BE2C (cell line): ENCODE measurements at regions not wholly inside any gene's neighbourhood (a gene's known extent, or its start where the extent isn't known, plus 50 kb on each side); places are given as distances from the start of the nearest gene placed in this dataset.
"Not testable (repeated sequence)": the region's sequence is repeated elsewhere in the genome, so short reads cannot be mapped to it uniquely, and the experiment has no call there.

Experiments
- DNase-seq: peaks from one replicate; pipeline ENCODE4 v3.0.0-alpha.2; 2020
- H3K27me3 ChIP-seq: fragments of 250-450 bp; sonication (Bioruptor Pico); 2 replicates; pipeline ENCODE4 v1.5.1; 2020; ENCODE audit warnings: mild to moderate bottlenecking
- H3K36me3 ChIP-seq: fragments of 250-450 bp; sonication (Bioruptor Pico); 2 replicates; pipeline ENCODE4 v1.5.1; 2020; ENCODE audit warnings: mild to moderate bottlenecking
- H3K4me1 ChIP-seq: fragments of 250-450 bp; sonication (Bioruptor Pico); 2 replicates; pipeline ENCODE4 v1.5.1; 2020
- H3K4me3 ChIP-seq: 2 replicates; pipeline ENCODE4 v1.5.1; 2011; ENCODE audit warnings: low read depth, low read length
- H3K9me3 ChIP-seq: fragments of 250-450 bp; sonication (Bioruptor Pico); 2 replicates; pipeline ENCODE4 v1.5.1; 2020
- CTCF ChIP-seq: IDR thresholded peaks from 2 replicates; pipeline ENCODE4 v1.5.1; 2012; ENCODE audit warnings: mild to moderate bottlenecking, low read depth, low read length

GRCh38 chr16:17038415-17038814 is 432.3 kb downstream of the XYLT1 start:
- TF ChIP-seq CTCF, result no peak
- no peak for DNase-seq
- H3K9me3 ChIP-seq, result no peaks in the 10 kb centered on the region
- no peaks in the 10 kb centered on the region for H3K27me3 ChIP-seq
- no peaks in the 10 kb centered on the region for H3K4me1 ChIP-seq
- H3K36me3 ChIP-seq, result no peaks in the 10 kb centered on the region
- H3K4me3 ChIP-seq, result no peak overlapping the region

- not testable (repeated sequence) for DNase-seq, H3K36me3 ChIP-seq
These were observed 421.7 kb downstream of the XYLT1 start for GRCh38 chr16:17049109-17049508.

GRCh38 chr16:17050468-17050867 is 420.3 kb downstream of the XYLT1 start:
- TF ChIP-seq CTCF, result no peak
- DNase-seq, result no peak

More at GRCh38 chr16:17049109-17049508, 421.7 kb downstream of the XYLT1 start:
- H3K9me3 ChIP-seq, H3K27me3 ChIP-seq, H3K4me3 ChIP-seq, H3K4me1 ChIP-seq: not testable (repeated sequence)

More at GRCh38 chr16:17050468-17050867, 420.3 kb downstream of the XYLT1 start:
- no peaks in the 10 kb centered on the region for H3K27me3 ChIP-seq
- H3K36me3 ChIP-seq, result no peaks in the 10 kb centered on the region
- no peaks in the 10 kb centered on the region; the same call in 1 of the 2 replicates for H3K9me3 ChIP-seq
- no peak overlapping the region for H3K4me3 ChIP-seq
- H3K4me1 ChIP-seq, result no peaks in the 10 kb centered on the region
